Keratinocyte (primary cell): ENCODE measurements at regions not wholly inside any gene's neighbourhood (a gene's known extent, or its start where the extent isn't known, plus 50 kb on each side); places are given as distances from the start of the nearest gene placed in this dataset.

Experiments
- DNase-seq: peaks from one replicate; pipeline ENCODE4 v3.0.0-alpha.2; 2011; ENCODE audit warnings: low read depth, missing footprints, low spot score
- FAIRE-seq: peaks from 2 replicates; lab custom pipeline; 2011; peaks lifted over from hg19 to GRCh38; lab: Jason Lieb, UNC
- H2AFZ ChIP-seq: 2 replicates; pipeline ENCODE4 v1.6.0; 2012; ENCODE audit warnings: low read length, control low read depth, inconsistent platforms; ENCODE audit not compliant: control insufficient read depth
- H3K27ac ChIP-seq: 2 replicates; pipeline ENCODE4 v1.5.1; 2011; ENCODE audit warnings: low read length; ENCODE audit not compliant: control insufficient read depth, insufficient read depth
- H3K27me3 ChIP-seq: 3 replicates; pipeline ENCODE4 v1.6.0; 2011; ENCODE audit warnings: low read length; ENCODE audit not compliant: control insufficient read depth, insufficient read depth; ENCODE audit errors: extremely low read depth
- H3K36me3 ChIP-seq, 2 experiments: 2 replicates in 1 of 2; 3 replicates in 1 of 2; pipeline ENCODE4 v1.5.1; 2011; ENCODE audit warnings: low read length in 2 of 2, mild to moderate bottlenecking in 1 of 2; ENCODE audit not compliant: control insufficient read depth in 2 of 2, insufficient read depth in 2 of 2; ENCODE audit errors: extremely low read depth in 1 of 2
- H3K4me1 ChIP-seq: 3 replicates; pipeline ENCODE4 v1.5.1; 2011; ENCODE audit warnings: low read length; ENCODE audit not compliant: control insufficient read depth, insufficient read depth; ENCODE audit errors: extremely low read depth
- H3K4me2 ChIP-seq: 3 replicates; pipeline ENCODE4 v1.6.0; 2011; ENCODE audit warnings: low read depth, low read length; ENCODE audit not compliant: control insufficient read depth, insufficient read depth; ENCODE audit errors: extremely low read depth
- H3K4me3 ChIP-seq, 3 experiments: fragments of 200-600 bp in 1 of 3; sonication (generic) in 1 of 3; 2 replicates in 2 of 3; 3 replicates in 1 of 3; pipeline ENCODE4 v1.5.1; 2011 to 2016; ENCODE audit warnings: low read length in 3 of 3, mild to moderate bottlenecking in 3 of 3, control low read depth in 2 of 3, inconsistent platforms in 1 of 3, low read depth in 1 of 3, mixed read lengths in 1 of 3, mixed run types in 1 of 3, moderate library complexity in 1 of 3; ENCODE audit not compliant: control insufficient read depth in 2 of 3, insufficient read depth in 2 of 3; ENCODE audit errors: extremely low read depth in 1 of 3
- H3K79me2 ChIP-seq: 2 replicates; pipeline ENCODE4 v1.6.0; 2012; ENCODE audit warnings: low read length; ENCODE audit not compliant: control insufficient read depth, insufficient read depth
- H3K9ac ChIP-seq: 3 replicates; pipeline ENCODE4 v1.6.0; 2011; ENCODE audit warnings: low read length; ENCODE audit not compliant: control insufficient read depth, insufficient read depth; ENCODE audit errors: extremely low read depth
- H3K9me1 ChIP-seq: 3 replicates; pipeline ENCODE4 v1.6.0; 2011; ENCODE audit warnings: low read length; ENCODE audit not compliant: control insufficient read depth, insufficient read depth; ENCODE audit errors: extremely low read depth
- H3K9me3 ChIP-seq: 2 replicates; pipeline ENCODE4 v1.5.1; 2012; ENCODE audit warnings: low read depth, low read length; ENCODE audit not compliant: control insufficient read depth
- H4K20me1 ChIP-seq: 3 replicates; pipeline ENCODE4 v1.6.0; 2011; ENCODE audit warnings: low read length; ENCODE audit not compliant: control insufficient read depth, insufficient read depth; ENCODE audit errors: extremely low read depth
- CTCF ChIP-seq, 3 experiments: IDR thresholded peaks in 1 of 3; conservative IDR thresholded peaks in 1 of 3; optimal IDR thresholded peaks in 1 of 3; 2 replicates in 2 of 3; 3 replicates in 1 of 3; pipeline versions ENCODE3 to v1.5.1; 2011; ENCODE audit warnings: low read length in 3 of 3, mild to moderate bottlenecking in 3 of 3, moderate library complexity in 2 of 3, control low read depth in 1 of 3, inconsistent platforms in 1 of 3; ENCODE audit not compliant: insufficient read depth in 2 of 3; ENCODE audit errors: extremely low read depth in 1 of 3
- EZH2 ChIP-seq: IDR thresholded peaks from one replicate; pipeline ENCODE4 v1.6.1; 2012; ENCODE audit warnings: inconsistent platforms, mild to moderate bottlenecking, low read length, moderate library complexity
- dilution Hi-C: fragments of 300-500 bp; cut with MboI; formaldehyde crosslinking; loops from one replicate; pipeline ENCODE4 v1.7.0; 2020; ENCODE audit warnings: low sequenced_read_pairs; ENCODE audit not compliant: extremely low pct_ligation_motif_present

- Histone ChIP-seq H3K4me1 (no peaks in the 10 kb centered on the region), H3K27me3 (no peaks in the 10 kb centered on the region), H3K9me1 (no peaks in the 10 kb centered on the region), H3K9me3 (no peaks in the 10 kb centered on the region), H3K4me2 (no peak overlapping the region), H3K4me3 (no peak overlapping the region), H3K9ac (no peak overlapping the region), H3K27ac (no peak overlapping the region), H2AFZ (no peak overlapping the region), H3K79me2 (no peaks in the 10 kb centered on the region), H3K36me3 (no peaks in the 10 kb centered on the region), H4K20me1 (no peaks in the 10 kb centered on the region)
- dilution Hi-C loops = loop anchor here (10.0 kb wide), 1 partner anchor 47 kb away; no protein-coding TSS in a partner anchor
- DNase-seq = no peak
- FAIRE-seq = no peak
- TF ChIP-seq CTCF (optimal IDR thresholded peaks at IDR 0.05 in 1 of 3, IDR thresholded peaks at IDR 0.05 in 1 of 3, conservative IDR thresholded peaks at IDR 0.05 in 1 of 3; ENCODE audit: extremely low read depth in 1 of 3, insufficient read depth in 2 of 3, low read length in 3 of 3) (no peak), EZH2 (no peak)
These were observed 250.5 kb upstream of the ATP5MC3 start for GRCh38 chr2:175432021-175432420.

GRCh38 chr2:175431101-175431946, 249.8 kb upstream of the ATP5MC3 start:
- FAIRE-seq (no peak), DNase-seq (no peak)
- Histone ChIP-seq H3K9me3 (no peaks in the 10 kb centered on the region), H3K4me1 (no peaks in the 10 kb centered on the region), H3K79me2 (no peaks in the 10 kb centered on the region), H3K9me1 (no peaks in the 10 kb centered on the region), H3K36me3 (no peaks in the 10 kb centered on the region), H3K4me3 (no peak overlapping the region), H2AFZ (no peak overlapping the region), H3K9ac (no peak overlapping the region), H3K27me3 (no peaks in the 10 kb centered on the region), H3K4me2 (no peak overlapping the region), H4K20me1 (no peaks in the 10 kb centered on the region), H3K27ac (no peak overlapping the region)
- TF ChIP-seq CTCF (optimal IDR thresholded peaks at IDR 0.05 in 1 of 3, IDR thresholded peaks at IDR 0.05 in 1 of 3, conservative IDR thresholded peaks at IDR 0.05 in 1 of 3; ENCODE audit: extremely low read depth in 1 of 3, insufficient read depth in 2 of 3, low read length in 3 of 3) (no peak), EZH2 (no peak)
- dilution Hi-C loops = loop anchor here (10.0 kb wide), 1 partner anchor 47 kb away; no protein-coding TSS in a partner anchor
